ENCODE measurements at regions not wholly inside any gene's neighbourhood (a gene's known extent, or its start where the extent isn't known, plus 50 kb on each side); places are given as distances from the start of the nearest gene placed in this dataset.

DNA sequence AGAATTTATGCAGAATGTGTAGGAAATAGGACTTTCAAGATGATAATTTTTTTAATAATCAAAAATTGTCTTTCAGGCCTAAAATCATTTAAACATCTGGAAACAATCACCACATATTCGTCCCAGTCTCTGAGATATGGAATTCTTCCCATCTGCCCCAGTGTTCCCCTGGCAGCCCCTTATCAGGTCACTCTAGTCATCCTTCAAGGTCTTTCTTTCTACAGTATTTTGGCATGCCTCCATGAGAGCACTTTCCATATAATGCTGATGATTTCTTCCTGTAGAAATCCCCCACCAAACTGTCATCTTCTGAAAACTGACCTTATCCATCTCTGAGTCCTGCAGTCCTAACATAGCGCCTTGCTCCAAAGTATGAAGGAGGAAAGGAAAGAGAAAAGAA is 422.1 kb downstream of the RPS29 start:
- no peak for TF ChIP-seq ZNF544 (tag by site-specific recombination; IDR thresholded peaks at IDR 0.05)
- no peak for TF ChIP-seq CTCF (tag by site-specific recombination; IDR thresholded peaks at IDR 0.05)
- no peak for TF ChIP-seq ZNF423 (tag by site-specific recombination; IDR thresholded peaks at IDR 0.05)
